Astrocyte (in vitro differentiated cells and primary cell): ENCODE measurements at regions not wholly inside any gene's neighbourhood (a gene's known extent, or its start where the extent isn't known, plus 50 kb on each side); places are given as distances from the start of the nearest gene placed in this dataset.
A peak's percentile ranks its signal among the peaks of the same experiment; 100 is the strongest.
"Not testable (repeated sequence)": the region's sequence is repeated elsewhere in the genome, so short reads cannot be mapped to it uniquely, and the experiment has no call there.

Experiments
- DNase-seq: peaks from one replicate; pipeline ENCODE4 v3.0.0-alpha.2; 2010; ENCODE audit warnings: low read depth
- FAIRE-seq: peaks from 2 replicates; lab custom pipeline; 2011; peaks lifted over from hg19 to GRCh38; lab: Jason Lieb, UNC
- H2AFZ ChIP-seq: 2 replicates; pipeline ENCODE4 v1.6.0; 2012; ENCODE audit warnings: low read depth, low read length, inconsistent platforms
- H3K27ac ChIP-seq: 2 replicates; pipeline ENCODE4 v1.5.1; 2011; ENCODE audit warnings: low read depth, low read length, inconsistent platforms
- H3K27me3 ChIP-seq: 2 replicates; pipeline ENCODE4 v1.6.0; 2011; ENCODE audit warnings: low read length, inconsistent platforms; ENCODE audit not compliant: insufficient read depth
- H3K36me3 ChIP-seq: 2 replicates; pipeline ENCODE4 v1.5.1; 2011; ENCODE audit warnings: low read length, inconsistent platforms; ENCODE audit not compliant: insufficient read depth
- H3K4me1 ChIP-seq: 2 replicates; pipeline ENCODE4 v1.5.1; 2011; ENCODE audit warnings: low read length, inconsistent platforms; ENCODE audit not compliant: insufficient read depth
- H3K4me2 ChIP-seq: 2 replicates; pipeline ENCODE4 v1.6.0; 2012; ENCODE audit warnings: low read length, inconsistent platforms
- H3K4me3 ChIP-seq: 2 replicates; pipeline ENCODE4 v1.5.1; 2011; ENCODE audit warnings: low read depth, mild to moderate bottlenecking, low read length, inconsistent platforms; ENCODE audit not compliant: insufficient read depth
- H3K79me2 ChIP-seq: 2 replicates; pipeline ENCODE4 v1.6.0; 2012; ENCODE audit warnings: mild to moderate bottlenecking, low read length, inconsistent platforms; ENCODE audit not compliant: insufficient read depth
- H3K9ac ChIP-seq: 2 replicates; pipeline ENCODE4 v1.6.0; 2012; ENCODE audit warnings: mild to moderate bottlenecking, low read length, inconsistent platforms
- H3K9me3 ChIP-seq: 2 replicates; pipeline ENCODE4 v1.5.1; 2012; ENCODE audit warnings: low read depth, mild to moderate bottlenecking, low read length, inconsistent platforms; ENCODE audit not compliant: insufficient read depth
- H4K20me1 ChIP-seq: 2 replicates; pipeline ENCODE4 v1.6.0; 2012; ENCODE audit warnings: low read length, inconsistent platforms; ENCODE audit not compliant: insufficient read depth
- H3K27ac Mint-ChIP-seq: one replicate; pipeline ENCODE4 v1.8.0; 2021; ENCODE audit warnings: mild to moderate bottlenecking, mixed read lengths; ENCODE audit not compliant: unreplicated experiment
- H3K27me3 Mint-ChIP-seq: one replicate; pipeline ENCODE4 v1.8.0; 2021; ENCODE audit warnings: low read depth, mixed read lengths; ENCODE audit not compliant: unreplicated experiment
- H3K36me3 Mint-ChIP-seq: one replicate; pipeline ENCODE4 v1.8.0; 2021; ENCODE audit warnings: low read depth, mixed read lengths; ENCODE audit not compliant: unreplicated experiment
- H3K4me1 Mint-ChIP-seq: one replicate; pipeline ENCODE4 v1.8.0; 2021; ENCODE audit warnings: low read depth, mixed read lengths; ENCODE audit not compliant: unreplicated experiment
- H3K4me3 Mint-ChIP-seq: one replicate; pipeline ENCODE4 v1.8.0; 2021; ENCODE audit warnings: mild to moderate bottlenecking, moderate library complexity, mixed read lengths; ENCODE audit not compliant: unreplicated experiment
- H3K9me3 Mint-ChIP-seq: one replicate; pipeline ENCODE4 v1.8.0; 2021; ENCODE audit warnings: mild to moderate bottlenecking, mixed read lengths; ENCODE audit not compliant: unreplicated experiment
- EZH2 ChIP-seq: IDR thresholded peaks from 2 replicates; pipeline ENCODE4 v1.6.1; 2012; ENCODE audit warnings: mild to moderate bottlenecking, low read length, inconsistent platforms; ENCODE audit not compliant: insufficient read depth
- TF ChIP-seq, protein P1 (sequence below): IDR thresholded peaks from 2 replicates; pipeline ENCODE4 v1.5.1; 2011; ENCODE audit warnings: low read depth, mild to moderate bottlenecking, inconsistent platforms, low read length, moderate library complexity; ENCODE audit not compliant: insufficient read depth

GRCh38 chr5:127216143-127216542, 74.5 kb upstream of the MEGF10 start:
- no peak overlapping the region for H3K4me3 ChIP-seq
- no peaks in the 10 kb centered on the region for H3K9me3 ChIP-seq
- H3K9ac ChIP-seq, result no peak overlapping the region
- no peaks in the 10 kb centered on the region for H3K27me3 Mint-ChIP-seq
- no peaks in the 10 kb centered on the region for H3K36me3 Mint-ChIP-seq
- no peak for FAIRE-seq
- H3K4me2 ChIP-seq, result no peak overlapping the region
- H3K27ac Mint-ChIP-seq, result no peak overlapping the region
- TF ChIP-seq, protein P1, sequence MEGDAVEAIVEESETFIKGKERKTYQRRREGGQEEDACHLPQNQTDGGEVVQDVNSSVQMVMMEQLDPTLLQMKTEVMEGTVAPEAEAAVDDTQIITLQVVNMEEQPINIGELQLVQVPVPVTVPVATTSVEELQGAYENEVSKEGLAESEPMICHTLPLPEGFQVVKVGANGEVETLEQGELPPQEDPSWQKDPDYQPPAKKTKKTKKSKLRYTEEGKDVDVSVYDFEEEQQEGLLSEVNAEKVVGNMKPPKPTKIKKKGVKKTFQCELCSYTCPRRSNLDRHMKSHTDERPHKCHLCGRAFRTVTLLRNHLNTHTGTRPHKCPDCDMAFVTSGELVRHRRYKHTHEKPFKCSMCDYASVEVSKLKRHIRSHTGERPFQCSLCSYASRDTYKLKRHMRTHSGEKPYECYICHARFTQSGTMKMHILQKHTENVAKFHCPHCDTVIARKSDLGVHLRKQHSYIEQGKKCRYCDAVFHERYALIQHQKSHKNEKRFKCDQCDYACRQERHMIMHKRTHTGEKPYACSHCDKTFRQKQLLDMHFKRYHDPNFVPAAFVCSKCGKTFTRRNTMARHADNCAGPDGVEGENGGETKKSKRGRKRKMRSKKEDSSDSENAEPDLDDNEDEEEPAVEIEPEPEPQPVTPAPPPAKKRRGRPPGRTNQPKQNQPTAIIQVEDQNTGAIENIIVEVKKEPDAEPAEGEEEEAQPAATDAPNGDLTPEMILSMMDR, result no peak
- no peak for TF ChIP-seq EZH2
- H4K20me1 ChIP-seq, result no peaks in the 10 kb centered on the region
- no peak overlapping the region for H3K27ac ChIP-seq
- H3K9me3 Mint-ChIP-seq, result no peaks in the 10 kb centered on the region
- no peak for DNase-seq
- no peak overlapping the region for H3K4me3 Mint-ChIP-seq
- H2AFZ ChIP-seq, result no peak overlapping the region
- no peaks in the 10 kb centered on the region for H3K79me2 ChIP-seq
- no peaks in the 10 kb centered on the region for H3K27me3 ChIP-seq
- no peaks in the 10 kb centered on the region for H3K36me3 ChIP-seq
- H3K4me1 Mint-ChIP-seq, result peaks cover 24% of the 10 kb centered on the region
- no peaks in the 10 kb centered on the region for H3K4me1 ChIP-seq

GRCh38 chr5:127216898-127217675, 73.5 kb upstream of the MEGF10 start:
- H3K27ac Mint-ChIP-seq, result peak overlapping the region; percentile 21
- H3K4me1 ChIP-seq, result no peaks in the 10 kb centered on the region
- no peak overlapping the region for H3K4me3 ChIP-seq
- H3K9me3 Mint-ChIP-seq, result no peaks in the 10 kb centered on the region
- H4K20me1 ChIP-seq, result no peaks in the 10 kb centered on the region
- no peak overlapping the region for H3K9ac ChIP-seq
- no peak for TF ChIP-seq EZH2
- TF ChIP-seq, protein P1, result no peak
- no peak overlapping the region for H2AFZ ChIP-seq
- no peak overlapping the region for H3K4me2 ChIP-seq
- no peak for FAIRE-seq
- no peak for DNase-seq
- no peaks in the 10 kb centered on the region for H3K27me3 ChIP-seq
- H3K4me3 Mint-ChIP-seq, result no peak overlapping the region
- H3K4me1 Mint-ChIP-seq, result peaks cover 24% of the 10 kb centered on the region
- no peaks in the 10 kb centered on the region for H3K36me3 Mint-ChIP-seq
- no peaks in the 10 kb centered on the region for H3K36me3 ChIP-seq
- no peaks in the 10 kb centered on the region for H3K27me3 Mint-ChIP-seq
- no peaks in the 10 kb centered on the region for H3K9me3 ChIP-seq
- no peaks in the 10 kb centered on the region for H3K79me2 ChIP-seq
- H3K27ac ChIP-seq, result no peak overlapping the region

DNA sequence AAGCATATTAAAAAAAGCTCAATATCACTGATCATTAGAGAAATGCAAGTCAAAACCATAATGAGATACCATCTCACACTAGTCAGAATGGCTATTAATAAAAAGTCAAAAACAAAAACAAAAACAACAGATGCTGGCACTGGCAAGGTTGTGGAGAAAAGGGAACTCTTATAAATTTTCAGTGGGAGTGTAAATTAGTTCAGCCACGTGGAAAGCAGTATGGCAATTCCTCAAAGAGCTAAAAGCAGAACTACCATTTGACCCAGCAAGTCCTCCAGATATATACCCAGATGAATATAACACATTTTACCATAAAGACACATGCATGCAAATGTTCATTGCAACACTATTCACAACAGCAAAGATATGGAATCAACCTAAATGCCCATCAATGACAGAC, 68.7 kb upstream of the MEGF10 start:
- H3K4me3 Mint-ChIP-seq, H3K9me3 Mint-ChIP-seq: not testable (repeated sequence)

DNA sequence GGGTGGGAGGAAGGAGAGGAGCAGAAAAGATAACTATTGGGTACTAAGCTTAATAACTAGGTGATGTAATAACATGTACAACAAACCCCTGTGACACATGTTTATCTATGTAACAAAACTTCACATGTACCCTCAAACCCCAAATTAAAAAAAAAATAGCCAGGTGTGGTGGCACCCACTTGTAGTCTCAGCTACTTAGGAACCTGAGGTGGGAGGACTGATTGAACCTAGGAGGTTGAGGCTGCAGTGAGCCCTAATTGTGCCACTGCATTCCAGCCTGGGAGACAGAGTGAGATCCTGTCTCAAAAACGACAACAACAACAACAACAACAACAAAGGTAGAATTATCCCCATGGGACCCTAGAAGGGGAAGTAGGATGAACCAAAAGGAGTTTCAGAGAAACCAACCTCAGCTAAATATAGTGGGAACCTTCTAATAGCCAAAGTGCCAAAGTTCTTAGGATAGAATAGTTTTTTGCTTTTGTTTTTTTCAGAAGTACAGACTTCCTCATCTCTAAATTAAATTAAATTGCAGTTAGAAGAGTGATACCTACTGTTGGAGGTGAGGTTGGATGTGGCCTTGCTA, 67.9 kb upstream of the MEGF10 start:
- not testable (repeated sequence) for H3K9ac ChIP-seq, H3K27me3 ChIP-seq, H3K4me2 ChIP-seq, H3K27ac Mint-ChIP-seq, H3K27me3 Mint-ChIP-seq, H3K4me1 ChIP-seq, H3K9me3 ChIP-seq, FAIRE-seq, H3K4me3 Mint-ChIP-seq, H3K9me3 Mint-ChIP-seq, H3K79me2 ChIP-seq, DNase-seq, H2AFZ ChIP-seq, H4K20me1 ChIP-seq, H3K36me3 Mint-ChIP-seq, H3K4me1 Mint-ChIP-seq, H3K4me3 ChIP-seq, H3K27ac ChIP-seq, H3K36me3 ChIP-seq

More for the DNA sequence above, 68.7 kb upstream of the MEGF10 start:
- not testable (repeated sequence) for FAIRE-seq, DNase-seq, H3K27me3 ChIP-seq, H3K4me2 ChIP-seq, H3K4me3 ChIP-seq, H3K9ac ChIP-seq, H3K4me1 ChIP-seq, H3K27ac Mint-ChIP-seq, H3K36me3 Mint-ChIP-seq, H4K20me1 ChIP-seq, H3K79me2 ChIP-seq, H3K36me3 ChIP-seq, H3K27ac ChIP-seq, H3K27me3 Mint-ChIP-seq, H2AFZ ChIP-seq, H3K9me3 ChIP-seq
- peaks cover 12% of the 10 kb centered on the region for H3K4me1 Mint-ChIP-seq
